Stimulated activated CD4-positive, alpha-beta T cell treated with anti-CD3 and anti-CD28 coated beads, Interleukin-12 subunit alpha, Interleukin-12 subunit beta, amount 100 ng/mL, for 48 hours (primary cell): ENCODE measurements at regions not wholly inside any gene's neighbourhood (a gene's known extent, or its start where the extent isn't known, plus 50 kb on each side); places are given as distances from the start of the nearest gene placed in this dataset.

Experiments used
- DNase-seq, 3 donors: peaks; one replicate each; pipeline ENCODE4 v3.0.0-alpha.2; 2020; ENCODE audit warnings: low read depth in 2 of 3, low spot score in 1 of 3

GRCh38 chr2:22867973-22868372 lies 517.0 kb upstream of the KLHL29 start:
- DNase-seq, result no peak

GRCh38 chr2:22878121-22878520 lies 506.9 kb upstream of the KLHL29 start:
- no peak for DNase-seq

GRCh38 chr2:22879009-22879863 lies 505.7 kb upstream of the KLHL29 start:
- no peak for DNase-seq

GRCh38 chr2:22880161-22880560 lies 504.8 kb upstream of the KLHL29 start:
- no peak for DNase-seq

- no peak for DNase-seq
These were observed 503.0 kb upstream of the KLHL29 start for GRCh38 chr2:22882011-22882410.

GRCh38 chr2:22882643-22883042 lies 502.3 kb upstream of the KLHL29 start:
- DNase-seq, result no peak

GRCh38 chr2:22883054-22883453 lies 501.9 kb upstream of the KLHL29 start:
- no peak for DNase-seq

GRCh38 chr2:22885245-22885644 lies 499.7 kb upstream of the KLHL29 start:
- no peak for DNase-seq

GRCh38 chr2:22887426-22887825 lies 497.6 kb upstream of the KLHL29 start:
- DNase-seq, result no peak

- no peak for DNase-seq
These were observed 497.1 kb upstream of the KLHL29 start for GRCh38 chr2:22887845-22888244.

- DNase-seq, result no peak
These were observed 494.8 kb upstream of the KLHL29 start for GRCh38 chr2:22890132-22890531.

- no peak for DNase-seq
These were observed 491.0 kb upstream of the KLHL29 start for GRCh38 chr2:22893761-22894517.

- no peak for DNase-seq
These were observed 490.2 kb upstream of the KLHL29 start for GRCh38 chr2:22894761-22895160.

- DNase-seq, result no peak
These were observed 487.6 kb upstream of the KLHL29 start for GRCh38 chr2:22897428-22897827.

GRCh38 chr2:22900674-22901073 lies 484.3 kb upstream of the KLHL29 start:
- no peak for DNase-seq

GRCh38 chr2:22901471-22902179 lies 483.4 kb upstream of the KLHL29 start:
- no peak for DNase-seq

- DNase-seq, result no peak
These were observed 482.8 kb upstream of the KLHL29 start for GRCh38 chr2:22902180-22902550.

- DNase-seq, result no peak
These were observed 482.3 kb upstream of the KLHL29 start for GRCh38 chr2:22902662-22903165.

- DNase-seq, result no peak
These were observed 481.4 kb upstream of the KLHL29 start for GRCh38 chr2:22903616-22904015.

GRCh38 chr2:22904126-22904684 lies 480.8 kb upstream of the KLHL29 start:
- DNase-seq, result peak in 1 of 3 donors; percentile 1

- no peak for DNase-seq
These were observed 477.6 kb upstream of the KLHL29 start for GRCh38 chr2:22907330-22907729.
